NCI-H2196 treated with DMSO at 0.1 percent for 48 hours (cell line): ENCODE measurements at regions not wholly inside any gene's neighbourhood (a gene's known extent, or its start where the extent isn't known, plus 50 kb on each side); places are given as distances from the start of the nearest gene placed in this dataset.

ENCODE experiments used
- DNase-seq: peaks from one replicate; lab custom pipeline; 2025; ENCODE audit not compliant: unreplicated experiment; lab: John Stamatoyannopoulos, UW

DNA sequence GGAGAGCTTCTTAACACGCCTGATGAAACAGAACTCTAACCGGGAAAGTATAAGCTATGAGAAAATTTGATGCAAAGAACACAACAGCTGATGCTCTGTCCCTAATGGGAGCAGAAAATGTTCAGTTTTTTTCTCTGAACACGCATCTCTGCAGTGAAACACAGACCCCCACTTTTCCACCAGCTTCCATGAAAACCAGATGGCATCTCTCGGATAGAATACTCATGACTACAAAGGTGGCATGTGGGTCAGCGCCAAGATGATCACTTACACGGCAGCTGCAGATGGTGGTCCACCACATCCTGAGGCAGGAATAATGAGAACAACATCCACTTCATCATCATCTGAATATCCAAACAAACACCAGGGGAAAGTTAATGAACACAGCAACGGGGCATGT, 85.2 kb upstream of the CNR1 start:
- no peak for DNase-seq

- DNase-seq, result no peak
Measured at GRCh38 chr6:88248709-88249321, 82.7 kb upstream of the CNR1 start.

DNA sequence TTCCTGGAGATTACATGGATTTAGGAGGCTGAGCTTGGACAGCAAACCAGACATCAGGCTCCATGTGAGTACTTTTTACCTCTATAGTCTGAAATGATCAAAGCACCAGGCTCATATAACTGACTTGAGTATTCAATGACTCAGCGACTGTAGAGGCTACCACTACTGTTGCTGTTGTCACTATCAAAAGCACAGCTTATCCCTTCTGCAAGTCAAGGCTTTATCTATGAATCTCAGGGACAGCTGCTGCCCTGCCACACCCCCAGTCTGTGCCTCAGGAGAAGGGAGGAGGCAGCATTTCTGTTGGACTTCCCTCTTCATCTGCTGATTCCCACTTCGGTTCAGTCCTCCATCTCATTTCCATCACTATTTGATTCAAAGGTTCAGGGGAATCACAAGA, 80.5 kb upstream of the CNR1 start:
- DNase-seq, result no peak

- no peak for DNase-seq
Measured at GRCh38 chr6:88244721-88245120, 78.6 kb upstream of the CNR1 start.

DNA sequence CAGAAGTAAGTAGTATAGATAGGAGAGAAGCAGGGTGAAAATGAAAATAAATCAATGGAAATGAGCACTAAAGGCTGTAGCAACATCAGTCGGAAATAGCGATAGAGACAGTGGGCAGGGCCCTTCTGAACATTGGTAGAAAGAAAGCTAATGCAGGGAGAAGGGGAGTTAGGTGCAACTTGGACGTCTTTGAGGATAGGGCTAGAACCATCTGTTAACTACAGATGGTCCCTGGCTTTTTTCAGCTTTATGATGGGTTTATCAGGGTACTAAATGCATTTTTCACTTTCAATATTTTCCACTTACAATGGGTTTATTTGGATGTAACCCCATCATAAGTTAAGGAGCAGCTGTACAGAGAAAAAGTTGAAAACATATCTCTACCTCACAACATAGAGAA, 72.8 kb upstream of the CNR1 start:
- DNase-seq, result no peak

DNA sequence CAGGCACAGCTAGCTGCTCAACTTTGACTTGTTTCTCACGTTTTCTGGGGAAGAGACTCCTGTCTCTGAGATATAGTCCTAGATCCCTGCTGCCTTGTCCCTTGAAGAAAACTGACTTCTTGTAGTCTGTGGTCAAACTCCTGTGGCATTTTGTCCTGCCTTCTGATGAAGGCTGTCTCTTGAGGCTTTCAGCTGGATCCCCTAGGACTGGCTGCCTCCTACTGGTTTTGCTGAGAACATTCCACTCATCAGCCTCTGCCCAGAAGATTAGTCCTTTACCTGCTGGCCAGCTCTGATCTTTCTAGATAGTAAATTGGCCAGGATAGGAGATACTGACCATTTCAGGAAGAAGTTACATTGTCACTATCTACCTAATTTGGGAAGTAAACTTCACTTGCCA, 71.9 kb upstream of the CNR1 start:
- no peak for DNase-seq

GRCh38 chr6:88236612-88237360, 70.6 kb upstream of the CNR1 start:
- DNase-seq, result no peak

DNA sequence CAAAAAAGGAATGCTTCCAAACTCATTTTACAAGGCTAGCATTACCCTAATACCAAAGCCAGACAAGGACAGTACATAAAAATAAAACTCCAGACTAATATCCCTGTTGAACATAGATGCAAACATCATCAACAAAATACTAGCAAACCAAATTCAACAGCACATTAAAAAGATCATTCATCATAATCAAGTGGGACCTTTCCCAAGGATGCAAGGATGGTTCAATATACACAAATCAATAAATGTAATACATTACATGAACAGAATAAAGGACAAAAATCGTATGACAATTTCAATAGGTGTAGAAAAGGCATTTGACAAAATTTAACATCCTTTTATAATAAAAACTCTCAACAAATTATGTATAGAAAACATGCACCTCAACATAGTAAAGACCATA, 66.6 kb upstream of the CNR1 start:
- DNase-seq, result no peak

DNA sequence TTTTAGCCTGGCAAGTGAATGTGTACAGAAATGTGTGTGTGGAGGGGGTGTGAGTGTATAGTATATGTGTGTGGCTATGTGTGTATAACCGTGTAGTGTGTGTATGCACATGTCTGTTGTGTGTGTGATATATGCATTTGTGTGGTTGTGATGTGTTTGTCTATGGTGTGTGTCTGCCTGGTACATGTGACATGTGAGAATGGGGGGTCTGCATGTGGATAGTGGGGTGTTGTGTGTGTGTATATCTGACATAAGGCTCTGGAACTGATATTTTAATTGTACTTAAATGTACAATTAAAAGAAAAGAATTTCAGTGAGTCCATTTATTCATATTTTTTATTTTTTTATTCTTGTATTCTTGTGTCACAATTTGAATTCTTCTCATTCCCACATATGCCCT, 57.2 kb upstream of the CNR1 start:
- no peak for DNase-seq

DNA sequence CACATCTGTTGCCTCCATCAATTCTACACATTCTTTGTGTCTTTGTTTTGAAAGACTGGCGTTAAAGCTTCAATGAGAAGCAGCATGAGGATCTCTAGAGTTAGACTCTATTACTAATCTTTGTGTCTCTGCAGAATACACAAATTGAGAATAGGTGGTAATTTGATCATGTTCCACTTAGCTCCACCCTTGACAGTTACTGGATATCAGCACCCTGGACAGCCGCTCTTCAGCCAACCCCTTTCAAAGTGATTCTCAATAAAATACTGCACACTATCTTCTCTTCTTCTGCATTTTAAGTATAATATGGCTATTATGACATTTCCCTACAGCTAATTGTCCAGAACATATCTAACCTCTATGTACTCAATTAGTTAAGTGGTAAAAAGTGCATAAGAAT, 54.3 kb upstream of the CNR1 start:
- no peak for DNase-seq

DNA sequence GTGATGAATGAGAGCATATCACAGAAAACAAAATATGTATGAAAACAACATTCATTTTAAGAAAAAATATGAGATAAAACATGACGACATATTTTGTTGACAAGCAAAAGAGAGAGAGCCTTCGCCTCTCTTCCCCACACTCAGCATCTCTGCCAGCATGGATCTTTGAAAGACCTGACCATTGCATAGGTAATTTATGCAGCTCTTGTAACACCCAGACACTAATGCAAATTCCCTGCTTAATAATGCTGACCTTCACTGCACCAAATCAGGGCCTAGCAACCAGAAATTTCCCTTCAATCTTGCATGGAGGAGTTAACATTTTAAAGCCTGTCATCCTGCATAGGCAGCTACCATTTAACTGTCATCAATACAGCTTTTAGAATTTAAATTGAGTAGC, 50.0 kb upstream of the CNR1 start:
- no peak for DNase-seq
